Keratinocyte (primary cell): ENCODE measurements at regions not wholly inside any gene's neighbourhood (a gene's known extent, or its start where the extent isn't known, plus 50 kb on each side); places are given as distances from the start of the nearest gene placed in this dataset.

Experiments used
- EZH2 ChIP-seq: IDR thresholded peaks from one replicate; pipeline ENCODE4 v1.6.1; 2012; ENCODE audit warnings: inconsistent platforms, mild to moderate bottlenecking, low read length, moderate library complexity
- TF ChIP-seq, protein P1 (sequence below), 3 experiments: IDR thresholded peaks in 1 of 3; conservative IDR thresholded peaks in 1 of 3; optimal IDR thresholded peaks in 1 of 3; 2 replicates in 2 of 3; 3 replicates in 1 of 3; pipeline versions ENCODE3 to v1.5.1; 2011; ENCODE audit warnings: low read length in 3 of 3, mild to moderate bottlenecking in 3 of 3, moderate library complexity in 2 of 3, control low read depth in 1 of 3, inconsistent platforms in 1 of 3; ENCODE audit not compliant: insufficient read depth in 2 of 3; ENCODE audit errors: extremely low read depth in 1 of 3

DNA sequence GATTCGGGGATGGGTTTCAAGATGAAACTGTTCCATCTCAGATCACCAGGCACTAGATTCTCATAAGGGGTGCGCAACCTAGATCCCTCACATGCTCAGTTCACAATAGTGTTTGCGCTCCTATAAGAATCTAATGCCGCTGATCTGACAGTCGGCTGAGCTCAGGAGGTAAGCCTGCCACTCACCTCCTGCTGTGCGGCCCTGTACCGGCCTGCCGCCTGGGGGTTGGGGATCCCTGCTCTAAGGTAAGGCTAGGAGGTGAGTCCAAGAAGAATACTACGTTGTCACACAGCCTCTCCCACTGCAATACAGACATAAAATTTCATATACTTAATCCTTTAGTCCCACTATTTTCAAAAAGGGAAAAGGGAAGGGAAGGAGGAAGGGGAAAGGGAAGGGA, 213.4 kb upstream of the HCCS start:
- TF ChIP-seq, protein P1, sequence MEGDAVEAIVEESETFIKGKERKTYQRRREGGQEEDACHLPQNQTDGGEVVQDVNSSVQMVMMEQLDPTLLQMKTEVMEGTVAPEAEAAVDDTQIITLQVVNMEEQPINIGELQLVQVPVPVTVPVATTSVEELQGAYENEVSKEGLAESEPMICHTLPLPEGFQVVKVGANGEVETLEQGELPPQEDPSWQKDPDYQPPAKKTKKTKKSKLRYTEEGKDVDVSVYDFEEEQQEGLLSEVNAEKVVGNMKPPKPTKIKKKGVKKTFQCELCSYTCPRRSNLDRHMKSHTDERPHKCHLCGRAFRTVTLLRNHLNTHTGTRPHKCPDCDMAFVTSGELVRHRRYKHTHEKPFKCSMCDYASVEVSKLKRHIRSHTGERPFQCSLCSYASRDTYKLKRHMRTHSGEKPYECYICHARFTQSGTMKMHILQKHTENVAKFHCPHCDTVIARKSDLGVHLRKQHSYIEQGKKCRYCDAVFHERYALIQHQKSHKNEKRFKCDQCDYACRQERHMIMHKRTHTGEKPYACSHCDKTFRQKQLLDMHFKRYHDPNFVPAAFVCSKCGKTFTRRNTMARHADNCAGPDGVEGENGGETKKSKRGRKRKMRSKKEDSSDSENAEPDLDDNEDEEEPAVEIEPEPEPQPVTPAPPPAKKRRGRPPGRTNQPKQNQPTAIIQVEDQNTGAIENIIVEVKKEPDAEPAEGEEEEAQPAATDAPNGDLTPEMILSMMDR (optimal IDR thresholded peaks at IDR 0.05 in 1 of 3, IDR thresholded peaks at IDR 0.05 in 1 of 3, conservative IDR thresholded peaks at IDR 0.05 in 1 of 3; ENCODE audit: extremely low read depth in 1 of 3, insufficient read depth in 2 of 3, low read length in 3 of 3), result no peak
- no peak for TF ChIP-seq EZH2
